HG02840 (cell line): ENCODE measurements at regions not wholly inside any gene's neighbourhood (a gene's known extent, or its start where the extent isn't known, plus 50 kb on each side); places are given as distances from the start of the nearest gene placed in this dataset.

Experiments used
- ATAC-seq: cut with Tn5 transposase; IDR thresholded peaks from one replicate; pipeline ENCODE4 v1.9.1; 2021; ENCODE audit warnings: mild to moderate bottlenecking, moderate library complexity, moderate number of reproducible peaks; ENCODE audit not compliant: unreplicated experiment, low FRiP score

- ATAC-seq = no peak
Measured at GRCh38 chr1:229022595-229023333, 248.1 kb upstream of the RAB4A start.

DNA sequence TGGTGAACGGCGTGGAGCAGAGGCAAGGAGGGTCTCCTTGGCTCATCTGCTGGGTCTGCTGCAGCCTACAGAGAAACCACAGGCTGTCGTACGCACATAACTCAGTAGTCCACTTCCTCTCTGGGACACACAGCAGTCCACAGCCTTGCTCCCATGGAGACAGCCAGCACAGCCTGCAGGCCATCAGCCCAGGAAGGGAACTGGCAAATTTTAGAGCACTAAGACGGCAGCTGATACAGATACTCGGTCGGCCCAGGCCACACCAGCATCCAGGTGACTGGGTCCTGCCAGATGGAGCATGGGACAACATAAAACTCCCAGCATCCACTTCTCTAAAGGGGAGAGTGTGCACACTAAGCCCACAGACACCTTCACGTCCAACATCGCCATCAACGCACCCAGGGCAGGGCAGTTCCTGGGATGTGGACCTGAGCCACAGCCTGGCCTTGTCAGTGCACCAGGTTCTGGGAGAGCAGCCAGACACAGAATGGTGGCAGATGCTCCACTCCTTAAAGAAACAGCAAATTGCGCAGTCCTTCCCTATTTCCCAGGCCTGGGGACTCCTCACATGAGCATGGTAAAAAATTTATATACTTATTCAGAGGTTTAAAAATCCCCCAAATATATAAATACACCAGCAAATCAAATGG, 247.1 kb upstream of the RAB4A start:
- no peak for ATAC-seq

DNA sequence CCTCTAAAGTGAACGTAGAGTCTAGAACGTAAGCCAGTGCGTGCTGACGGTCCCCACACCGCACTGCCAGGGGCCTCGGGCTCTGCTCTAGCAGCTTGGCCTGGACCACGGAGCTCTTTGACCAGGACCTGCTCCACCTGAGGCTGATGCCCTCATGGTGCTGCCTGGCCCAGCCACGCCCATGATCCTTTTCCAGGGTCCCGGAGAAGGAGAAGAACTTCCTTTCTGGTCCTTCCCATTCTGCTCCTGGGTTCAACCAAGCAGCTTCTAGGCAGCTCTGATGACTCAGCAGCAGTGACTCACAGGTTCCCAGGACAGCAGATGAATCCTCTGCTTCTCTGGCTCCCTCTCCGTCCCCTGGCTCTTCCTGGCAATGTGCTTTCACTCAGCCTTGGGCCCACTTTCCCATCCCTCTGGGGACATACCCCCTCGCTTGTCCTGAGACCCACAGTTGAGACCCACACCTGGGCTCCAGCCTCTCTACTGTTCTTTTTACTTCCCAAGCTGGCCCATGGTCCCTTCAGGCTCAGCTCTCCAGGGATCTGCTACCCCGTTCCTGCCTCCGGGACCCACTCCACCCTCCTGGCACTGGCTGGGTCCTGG, 246.3 kb upstream of the RAB4A start:
- ATAC-seq = no peak

DNA sequence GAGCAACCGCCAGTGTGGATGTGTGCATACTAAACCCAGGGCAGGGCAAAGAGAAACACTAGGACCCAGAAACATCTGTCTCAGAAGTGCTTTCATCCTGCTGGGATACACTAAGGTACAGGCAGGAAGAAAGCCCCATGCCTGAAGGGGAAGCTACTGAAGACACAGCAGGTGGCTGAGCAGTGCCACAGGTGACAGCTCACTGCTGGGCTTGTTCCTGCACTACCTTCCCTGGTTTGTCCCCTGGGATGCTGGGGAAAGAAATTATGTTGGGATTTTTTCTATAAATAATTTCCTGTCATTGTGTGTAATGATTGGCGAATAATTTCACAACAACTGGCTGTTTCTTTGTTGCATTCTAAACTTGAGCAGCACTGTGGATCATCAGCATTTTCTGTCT, 245.3 kb upstream of the RAB4A start:
- no peak for ATAC-seq

DNA sequence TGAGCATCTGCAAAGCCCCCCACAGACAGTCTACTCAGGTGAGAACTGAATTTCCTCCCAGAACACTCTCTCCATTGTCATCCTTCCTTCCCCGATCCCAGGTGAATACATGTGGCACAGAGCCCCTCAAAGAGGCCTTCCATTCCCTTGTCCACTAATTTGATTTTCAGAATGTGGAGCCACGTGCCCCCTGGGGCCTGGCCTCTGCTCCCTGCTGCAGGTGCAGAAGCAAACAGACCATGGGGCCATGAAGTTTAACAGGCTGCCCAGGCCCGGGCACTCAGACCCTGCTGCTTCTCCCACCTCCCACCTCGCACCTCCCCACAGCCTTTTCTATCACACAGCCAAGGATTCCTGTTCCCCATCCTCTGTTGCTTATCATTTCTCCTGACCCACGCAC, 243.8 kb upstream of the RAB4A start:
- no peak for ATAC-seq

GRCh38 chr1:229027622-229028182, 243.2 kb upstream of the RAB4A start:
- no peak for ATAC-seq

DNA sequence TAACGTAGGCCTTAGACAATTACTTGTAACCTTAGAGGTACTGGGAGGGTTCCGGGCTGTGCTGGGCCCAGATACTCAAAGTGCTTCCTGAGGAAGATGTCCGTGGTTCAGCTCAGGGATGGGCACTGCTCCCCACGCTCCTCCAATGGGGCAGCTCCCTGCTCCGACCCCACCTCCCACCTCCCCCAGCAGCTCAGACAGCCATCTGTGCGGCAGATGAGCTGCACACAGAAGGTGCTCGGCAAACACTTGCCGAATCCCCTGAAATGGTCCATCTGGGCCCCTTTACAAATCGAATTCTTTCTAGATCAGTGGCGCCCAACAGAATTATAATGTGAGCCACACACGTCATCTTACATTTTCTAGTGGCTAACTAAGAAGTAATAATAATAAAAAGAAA, 242.4 kb upstream of the RAB4A start:
- no peak for ATAC-seq

DNA sequence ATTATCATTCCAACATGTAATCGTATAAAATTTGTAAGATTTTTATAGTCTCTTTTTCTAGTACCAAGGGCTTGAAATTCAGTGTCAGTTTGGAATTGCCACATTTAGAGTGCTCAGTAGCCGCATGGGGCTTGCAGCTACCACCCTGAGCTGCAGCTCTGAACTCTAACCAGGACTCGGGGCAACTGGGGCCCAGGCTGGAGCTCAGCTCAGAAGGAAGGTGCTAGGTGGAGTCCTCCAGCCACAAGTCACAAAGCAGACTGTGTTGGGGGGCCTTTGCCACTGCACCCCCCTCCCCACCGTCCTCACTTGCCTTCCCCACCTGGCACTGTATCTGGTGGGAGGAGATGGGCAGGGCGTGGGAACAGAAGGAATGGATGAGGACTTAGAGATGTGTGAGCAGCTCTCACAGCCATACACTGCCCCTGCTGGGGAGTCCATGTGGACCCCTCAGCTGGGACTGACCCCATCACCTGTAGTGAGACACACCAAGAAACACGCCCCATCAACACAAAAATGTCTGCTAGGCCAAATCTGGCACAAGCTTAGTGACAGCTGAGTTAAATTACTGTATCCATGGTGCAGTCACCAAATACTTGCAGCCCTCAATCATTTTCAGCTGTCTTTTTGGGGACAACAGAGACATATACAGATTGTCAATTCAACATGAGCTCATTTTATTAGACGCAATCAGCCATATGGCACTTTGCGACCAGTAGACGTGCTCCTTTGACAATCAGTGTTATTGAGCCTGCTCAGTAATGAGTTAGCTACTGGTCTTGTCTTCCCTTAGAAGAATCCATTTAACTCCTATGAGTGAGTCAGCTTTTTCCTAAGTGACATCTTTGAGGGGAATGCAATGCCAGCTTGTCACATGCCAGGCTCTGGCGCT, 241.7 kb upstream of the RAB4A start:
- ATAC-seq = no peak

DNA sequence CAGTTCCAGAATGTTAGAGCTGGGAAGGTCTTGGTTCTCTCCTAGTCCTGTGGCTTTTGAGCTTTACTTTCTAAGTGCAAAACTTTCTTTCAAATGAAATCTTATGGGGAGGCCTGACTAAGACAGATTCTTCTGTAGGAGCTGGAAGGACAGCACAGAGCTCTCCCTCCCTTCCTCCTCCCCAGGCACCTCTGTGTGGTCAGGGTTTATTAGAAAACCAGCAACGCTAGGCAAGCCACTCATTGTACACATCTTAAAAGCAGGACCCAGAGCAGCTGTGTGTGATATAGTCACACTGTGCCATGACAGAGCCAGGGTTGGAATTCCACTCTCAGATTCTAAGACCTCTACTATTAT, 241.1 kb upstream of the RAB4A start:
- no peak for ATAC-seq

DNA sequence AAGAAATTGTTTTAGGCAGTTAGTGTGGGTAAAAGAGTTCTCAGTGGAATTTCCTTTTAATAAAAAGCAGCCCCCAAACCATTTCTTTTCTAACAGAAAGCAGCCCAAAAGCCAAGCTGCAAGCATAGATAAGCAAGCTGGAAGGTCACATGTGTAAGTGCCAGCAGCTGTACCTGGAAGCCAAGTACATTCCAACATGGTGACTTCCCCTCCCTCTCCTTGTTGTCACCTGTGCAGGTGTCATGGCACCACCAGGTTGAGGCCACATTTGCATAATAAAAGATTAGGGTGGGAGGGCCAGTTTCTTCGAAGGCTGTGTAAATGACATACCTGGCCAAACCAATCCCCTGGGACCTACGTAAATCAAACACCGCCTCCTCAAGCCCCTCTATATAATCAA, 240.3 kb upstream of the RAB4A start:
- no peak for ATAC-seq

DNA sequence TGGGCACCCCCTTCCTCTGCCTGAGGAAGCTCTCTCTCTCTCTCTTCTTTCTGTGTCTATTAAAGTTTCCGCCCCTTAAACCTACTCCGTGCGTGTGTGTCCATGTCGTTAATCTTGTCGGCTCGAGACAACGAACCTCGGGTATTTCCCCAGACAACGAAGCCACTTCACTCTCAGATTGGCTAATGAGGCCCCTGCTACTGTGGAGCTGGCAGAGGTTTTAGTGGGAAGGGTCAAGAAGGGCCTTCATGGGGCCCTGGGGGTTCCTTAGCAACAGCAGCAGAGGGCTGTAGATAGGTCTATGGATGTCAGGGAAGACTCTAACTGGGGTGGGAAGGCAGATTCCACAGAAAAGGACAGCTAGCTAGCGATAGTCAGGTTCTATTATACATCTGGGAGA, 239.8 kb upstream of the RAB4A start:
- ATAC-seq = no peak

GRCh38 chr1:229031481-229032341, 239.2 kb upstream of the RAB4A start:
- no peak for ATAC-seq

DNA sequence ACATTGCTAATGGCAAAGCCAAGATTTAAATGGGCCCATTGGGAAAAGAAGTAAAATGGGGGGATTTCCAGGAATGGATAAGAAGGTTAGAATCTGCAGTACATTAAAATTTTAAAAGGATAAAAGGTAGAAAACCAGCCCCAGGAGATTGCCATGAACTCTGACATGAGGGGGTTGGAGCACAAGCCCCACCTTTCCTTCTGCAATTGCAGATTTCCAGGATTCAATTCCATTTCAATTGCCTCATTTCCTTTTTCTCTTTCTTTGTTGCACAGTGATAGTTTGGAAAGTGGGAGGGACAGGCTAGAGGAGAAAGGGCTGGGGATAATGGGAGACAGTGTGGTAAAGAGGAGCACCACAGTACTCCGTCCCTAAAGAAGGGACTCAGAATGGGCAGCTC, 238.5 kb upstream of the RAB4A start:
- ATAC-seq = no peak

GRCh38 chr1:229033480-229033879, 237.4 kb upstream of the RAB4A start:
- ATAC-seq = no peak

GRCh38 chr1:229034342-229034741, 236.6 kb upstream of the RAB4A start:
- ATAC-seq = no peak

- peak; percentile 89 for ATAC-seq
Measured at GRCh38 chr1:229035054-229035747, 235.7 kb upstream of the RAB4A start.

DNA sequence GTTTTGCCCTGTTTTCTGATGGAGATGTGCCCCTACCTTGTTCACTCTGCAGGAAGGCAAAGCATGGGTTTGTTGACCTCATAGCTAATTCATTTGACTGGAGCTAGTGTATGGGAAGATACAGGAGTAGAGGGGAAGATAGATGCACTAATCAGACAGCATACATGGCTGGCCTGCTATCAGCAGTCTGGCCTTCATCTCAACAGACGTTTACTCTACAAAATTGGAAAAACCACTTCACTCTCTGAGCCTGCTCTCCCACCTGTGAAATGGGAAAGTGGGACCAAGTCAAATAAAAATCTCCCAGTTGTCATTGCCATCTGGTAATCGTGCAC, 235.2 kb upstream of the RAB4A start:
- peak; percentile 14 for ATAC-seq

DNA sequence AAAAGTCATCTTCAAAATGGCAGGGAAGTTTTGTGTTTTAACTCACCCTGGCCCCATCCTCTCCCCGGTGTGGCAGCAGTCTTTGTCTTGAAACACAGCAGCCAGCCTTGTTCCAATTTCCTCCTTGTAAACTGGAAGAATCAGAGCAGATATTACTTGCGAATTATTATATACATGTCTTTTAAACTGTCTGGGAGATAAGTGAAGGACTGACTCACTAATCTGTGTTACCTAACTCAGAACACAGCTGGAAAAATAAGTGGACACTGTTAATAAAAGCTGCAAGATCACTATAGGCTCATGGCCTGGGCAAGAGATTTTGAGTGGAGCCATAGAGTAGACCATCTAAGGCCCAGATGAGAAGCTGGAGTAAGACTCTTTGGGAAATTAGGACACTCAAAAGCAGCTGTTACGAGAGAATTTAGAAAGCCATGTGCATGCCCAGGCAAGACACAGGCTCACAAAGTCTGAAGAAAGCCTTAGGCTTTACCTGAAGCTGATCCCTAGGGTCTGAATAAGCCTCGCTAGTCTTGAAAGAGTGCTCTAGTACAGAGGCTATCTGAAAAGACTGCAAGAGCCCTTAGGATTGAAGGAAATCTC, 233.0 kb upstream of the RAB4A start:
- ATAC-seq = no peak
